GM12872 (cell line): ENCODE measurements at regions not wholly inside any gene's neighbourhood (a gene's known extent, or its start where the extent isn't known, plus 50 kb on each side); places are given as distances from the start of the nearest gene placed in this dataset.
A peak's percentile ranks its signal among the peaks of the same experiment; 100 is the strongest.

Experiments
- TF ChIP-seq, protein P1 (sequence below): IDR thresholded peaks from 3 replicates; pipeline ENCODE4 v1.5.1; 2011; ENCODE audit warnings: low read depth, mild to moderate bottlenecking, low read length, moderate library complexity; ENCODE audit not compliant: insufficient read depth

DNA sequence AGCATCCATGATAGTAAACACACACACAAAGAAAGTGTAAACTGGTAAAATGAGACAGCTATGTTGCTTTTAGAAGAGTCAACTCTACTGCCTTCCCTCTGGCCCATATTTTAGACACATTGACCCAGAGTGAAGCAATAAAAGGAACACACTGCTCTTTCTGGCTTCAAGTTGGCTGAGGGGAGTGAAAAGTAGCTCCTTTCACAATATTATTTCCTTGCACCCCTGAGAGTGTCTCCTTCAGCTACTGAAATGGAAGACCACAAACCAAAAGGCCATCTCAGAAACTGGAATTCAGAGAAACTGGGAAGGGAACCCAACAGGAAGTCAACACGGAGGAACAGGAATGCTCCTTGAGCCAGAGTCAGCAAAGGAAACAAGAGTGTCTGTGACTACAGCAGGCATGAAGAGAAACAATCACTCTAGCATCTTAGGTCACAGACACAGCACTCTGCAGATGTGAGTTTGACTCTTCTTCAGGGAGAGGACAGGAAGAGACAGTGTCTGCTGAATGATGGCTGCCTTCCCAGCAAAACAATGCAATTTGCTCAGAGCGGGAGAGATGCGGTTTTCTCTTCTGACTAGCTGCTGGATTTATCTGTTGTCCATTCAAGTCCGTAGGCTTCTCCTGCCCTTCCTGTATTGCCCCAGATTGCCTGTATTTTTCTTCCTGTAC is 106.7 kb downstream of the SPATA18 start:
- TF ChIP-seq, protein P1, sequence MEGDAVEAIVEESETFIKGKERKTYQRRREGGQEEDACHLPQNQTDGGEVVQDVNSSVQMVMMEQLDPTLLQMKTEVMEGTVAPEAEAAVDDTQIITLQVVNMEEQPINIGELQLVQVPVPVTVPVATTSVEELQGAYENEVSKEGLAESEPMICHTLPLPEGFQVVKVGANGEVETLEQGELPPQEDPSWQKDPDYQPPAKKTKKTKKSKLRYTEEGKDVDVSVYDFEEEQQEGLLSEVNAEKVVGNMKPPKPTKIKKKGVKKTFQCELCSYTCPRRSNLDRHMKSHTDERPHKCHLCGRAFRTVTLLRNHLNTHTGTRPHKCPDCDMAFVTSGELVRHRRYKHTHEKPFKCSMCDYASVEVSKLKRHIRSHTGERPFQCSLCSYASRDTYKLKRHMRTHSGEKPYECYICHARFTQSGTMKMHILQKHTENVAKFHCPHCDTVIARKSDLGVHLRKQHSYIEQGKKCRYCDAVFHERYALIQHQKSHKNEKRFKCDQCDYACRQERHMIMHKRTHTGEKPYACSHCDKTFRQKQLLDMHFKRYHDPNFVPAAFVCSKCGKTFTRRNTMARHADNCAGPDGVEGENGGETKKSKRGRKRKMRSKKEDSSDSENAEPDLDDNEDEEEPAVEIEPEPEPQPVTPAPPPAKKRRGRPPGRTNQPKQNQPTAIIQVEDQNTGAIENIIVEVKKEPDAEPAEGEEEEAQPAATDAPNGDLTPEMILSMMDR: no peak

DNA sequence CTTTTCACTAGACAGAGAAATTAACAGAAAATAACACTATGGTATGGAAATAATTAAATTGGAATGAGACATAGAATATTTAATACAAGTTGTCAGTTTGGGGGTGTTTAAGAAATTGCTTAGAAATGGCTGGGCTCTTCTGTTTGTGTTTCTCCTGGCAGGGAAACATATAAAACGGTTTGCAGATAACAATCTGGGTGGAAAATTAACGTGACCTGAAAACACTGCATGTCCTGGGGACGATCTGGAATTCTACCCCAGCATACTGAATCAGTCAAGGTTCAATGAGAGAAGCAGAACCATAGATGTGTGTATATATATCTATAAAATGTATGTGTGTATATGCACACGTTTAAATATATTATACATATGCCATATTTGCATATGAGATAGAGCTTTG is 109.8 kb downstream of the SPATA18 start:
- TF ChIP-seq, protein P1: no peak

DNA sequence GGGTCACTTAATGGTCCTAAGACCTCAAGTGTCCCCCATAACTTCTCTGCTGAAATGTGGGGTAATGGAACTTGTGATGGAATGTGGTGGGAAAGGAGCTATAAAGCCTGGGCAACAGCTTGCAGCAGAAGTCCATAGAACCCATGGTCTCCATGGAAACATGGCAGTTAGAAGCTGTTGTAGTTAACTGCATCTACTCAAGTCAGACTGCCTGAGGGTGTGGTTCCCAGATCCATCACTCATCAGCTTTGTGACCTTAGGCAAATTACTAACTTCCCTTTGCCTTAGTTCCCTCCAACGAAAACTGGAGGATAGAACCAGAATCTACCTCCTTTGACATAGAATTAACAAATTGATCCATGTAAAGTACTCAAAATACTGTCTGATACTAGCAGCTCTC is 113.0 kb downstream of the SPATA18 start:
- TF ChIP-seq, protein P1: no peak

DNA sequence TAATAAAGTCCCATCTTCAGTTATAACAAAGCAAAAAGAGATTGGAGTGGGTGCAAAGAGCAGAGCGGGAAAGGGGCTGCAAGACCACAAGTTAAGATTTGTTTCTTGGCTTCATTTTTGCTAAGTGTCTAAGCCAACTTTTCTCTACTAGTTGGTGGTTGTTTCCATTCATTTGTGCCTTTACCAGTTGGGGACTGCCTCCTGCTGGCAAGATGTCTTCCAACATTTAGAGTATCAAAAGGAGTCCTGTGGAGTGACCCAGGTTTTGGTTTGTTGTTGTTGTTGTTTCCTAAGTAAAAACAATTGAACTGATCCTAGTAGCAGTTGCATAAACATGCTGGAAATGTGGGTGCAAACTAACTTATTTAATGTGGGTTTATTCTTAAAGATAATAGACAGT is 121.1 kb downstream of the SPATA18 start:
- TF ChIP-seq, protein P1: 0 out of 3 replicates have a peak, but pooled peaks have one; percentile 8

DNA sequence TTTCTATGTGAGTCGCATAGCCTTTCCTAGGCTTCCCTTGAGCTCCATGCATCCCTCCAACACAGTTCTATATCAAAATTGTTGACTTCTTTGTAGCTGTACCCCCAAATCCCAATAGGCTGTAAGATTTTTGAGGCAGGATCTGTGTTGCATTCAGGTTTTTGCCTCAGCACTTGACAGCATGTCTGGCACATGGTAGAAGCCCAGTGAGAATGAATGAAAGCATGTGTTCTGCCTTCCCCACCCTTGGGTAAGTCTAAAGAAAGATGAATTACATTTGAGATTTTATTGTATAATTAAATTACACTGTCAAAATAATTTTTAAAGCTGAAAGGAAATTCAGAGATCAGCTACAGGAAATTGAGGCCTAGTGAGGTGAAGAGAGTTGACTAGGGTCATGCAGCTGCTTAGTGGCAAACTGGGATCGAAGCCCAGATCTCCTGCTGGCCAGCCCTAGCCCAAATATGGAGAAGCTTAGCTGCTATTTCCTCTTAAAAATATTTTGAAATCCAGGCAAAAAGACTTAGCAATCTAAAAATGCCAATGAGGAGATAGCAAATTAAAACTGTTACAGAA is 122.5 kb downstream of the SPATA18 start:
- TF ChIP-seq, protein P1: no peak

DNA sequence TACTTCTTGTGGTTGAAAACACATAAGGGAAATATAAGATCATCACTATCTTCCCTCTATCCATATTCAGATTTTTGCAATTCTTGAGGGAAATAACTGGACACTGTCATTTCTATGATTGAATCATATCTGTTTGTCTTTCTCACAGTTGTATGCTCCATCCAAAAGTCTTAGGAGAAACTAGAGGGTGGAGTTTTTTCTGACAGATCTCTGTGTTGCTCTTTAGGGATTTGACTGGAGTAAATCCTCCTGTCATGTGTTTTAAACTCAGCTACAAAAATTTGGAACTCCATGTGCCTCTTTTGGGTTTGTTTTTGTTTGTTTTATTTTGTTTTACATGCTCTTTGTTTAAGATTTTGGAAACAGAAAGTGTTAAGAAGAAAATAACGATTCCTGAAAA is 136.5 kb downstream of the SPATA18 start:
- TF ChIP-seq, protein P1: no peak

DNA sequence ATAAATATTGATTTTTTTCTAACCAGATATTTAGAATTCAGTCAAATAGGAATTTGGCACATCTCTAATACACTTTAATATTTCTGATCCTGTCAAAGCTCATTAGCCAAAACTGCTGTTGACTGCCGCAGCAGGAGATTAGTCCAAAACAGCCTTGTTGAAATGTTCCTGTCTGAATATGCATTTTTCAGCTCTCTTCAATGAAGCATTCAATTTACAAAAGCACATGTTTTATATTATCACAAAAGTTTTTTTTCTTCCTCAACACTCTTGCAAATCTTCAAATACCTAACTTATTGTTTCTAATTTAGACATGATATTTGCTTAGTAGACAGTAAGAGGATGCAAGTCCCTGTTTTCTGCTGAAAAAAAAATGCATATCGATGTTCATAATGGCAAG is 140.9 kb downstream of the SPATA18 start:
- TF ChIP-seq, protein P1: no peak
